B cell (primary cell): ENCODE measurements at regions not wholly inside any gene's neighbourhood (a gene's known extent, or its start where the extent isn't known, plus 50 kb on each side); places are given as distances from the start of the nearest gene placed in this dataset.
"Not testable (repeated sequence)": the region's sequence is repeated elsewhere in the genome, so short reads cannot be mapped to it uniquely, and the experiment has no call there.

Source experiments
- ATAC-seq: fragments of 200-7000 bp; cut with Tn5 transposase; one replicate; pipeline ENCODE4 v1.10.0; 2021; ENCODE audit warnings: low read depth, mild to moderate bottlenecking, moderate number of reproducible peaks, moderate library complexity
- CTCF ChIA-PET: fragments of 350-600 bp; sonication (Branson Sonifier 250); formaldehyde crosslinking; loops from one replicate; lab custom pipeline; 2021; ENCODE audit warnings: antibody characterized with exemption, inconsistent platforms; lab: Charles Lee
- POLR2A ChIA-PET: fragments of 350-600 bp; sonication (Branson Sonifier 250); formaldehyde crosslinking; loops from one replicate; lab custom pipeline; 2021; ENCODE audit warnings: antibody characterized with exemption; lab: Charles Lee
- DNase-seq: peaks from one replicate; pipeline ENCODE4 v3.0.0; 2013
- H2AFZ ChIP-seq: 2 replicates; pipeline ENCODE4 v1.6.1; 2012; ENCODE audit warnings: mild to moderate bottlenecking, low read depth, low read length; ENCODE audit not compliant: insufficient read depth, poor library complexity, severe bottlenecking
- H3K27ac ChIP-seq, 2 donors: 1 replicate in 1 of 2; 2 replicates in 1 of 2; pipeline ENCODE4 v1.5.1; 2012 to 2013; ENCODE audit warnings: low read length in 2 of 2, mild to moderate bottlenecking in 2 of 2, moderate library complexity in 1 of 2
- H3K27me3 ChIP-seq, 4 experiments: fragments of 200-600 bp in 1 of 4; sonication (generic) in 1 of 4; replicated peaks in 1 of 4; 1 replicate in 2 of 4; 2 replicates in 2 of 4; pipeline versions ENCODE4 v1.6.1 to v1.7.0; 2013 to 2016; ENCODE audit warnings: low read length in 3 of 4, mild to moderate bottlenecking in 2 of 4, mixed read lengths in 1 of 4, moderate library complexity in 1 of 4; ENCODE audit not compliant: insufficient read depth in 4 of 4, control insufficient read depth in 3 of 4; ENCODE audit errors: control extremely low read depth in 1 of 4
- H3K36me3 ChIP-seq, 2 experiments: replicated peaks in 1 of 2; 1 replicate in 1 of 2; 2 replicates in 1 of 2; pipeline versions ENCODE4 v1.6.1 to v1.7.1; 2013; ENCODE audit warnings: low read length in 1 of 2; ENCODE audit not compliant: insufficient read depth in 2 of 2, control insufficient read depth in 1 of 2; ENCODE audit errors: control extremely low read depth in 1 of 2, extremely low read depth in 1 of 2
- H3K4me1 ChIP-seq, 2 donors: fragments of 200-600 bp in 1 of 2; sonication (generic) in 1 of 2; 1 replicate in 1 of 2; 2 replicates in 1 of 2; pipeline versions ENCODE4 v1.5.1 to v1.6.1; 2013 to 2017; ENCODE audit warnings: low read length in 2 of 2; ENCODE audit not compliant: control insufficient read depth in 2 of 2, insufficient read depth in 2 of 2
- H3K4me2 ChIP-seq: replicated peaks from 2 replicates; pipeline ENCODE3; 2012; ENCODE audit warnings: mild to moderate bottlenecking, low read depth, low read length; ENCODE audit not compliant: poor library complexity, severe bottlenecking
- H3K4me3 ChIP-seq, 5 experiments: fragments of 200-600 bp in 1 of 5; sonication (generic) in 1 of 5; 1 replicate in 3 of 5; 2 replicates in 2 of 5; pipeline versions ENCODE4 v1.5.1 to v1.7.0; 2011 to 2016; ENCODE audit warnings: low read length in 4 of 5, mild to moderate bottlenecking in 4 of 5, low read depth in 2 of 5, control low read depth in 1 of 5, moderate library complexity in 1 of 5; ENCODE audit not compliant: insufficient read depth in 1 of 5; ENCODE audit errors: control extremely low read depth in 1 of 5, extremely low read depth in 1 of 5
- H3K79me2 ChIP-seq: fragments of 200-600 bp; sonication (generic); one replicate; pipeline ENCODE4 v1.6.0; 2016; ENCODE audit warnings: low read length; ENCODE audit not compliant: control insufficient read depth, insufficient read depth
- H3K9ac ChIP-seq: fragments of 200-600 bp; sonication (generic); 2 replicates; pipeline ENCODE4 v1.6.1; 2017; ENCODE audit warnings: mild to moderate bottlenecking, low read length, moderate library complexity
- H3K9me3 ChIP-seq, 3 donors: one replicate each; pipeline versions ENCODE4 v1.6.1 to v1.7.1; 2013; ENCODE audit warnings: low read length in 2 of 3; ENCODE audit not compliant: control insufficient read depth in 2 of 3, insufficient read depth in 1 of 3; ENCODE audit errors: control extremely low read depth in 1 of 3
- H4K20me1 ChIP-seq: 2 replicates; pipeline ENCODE4 v1.6.0; 2012; ENCODE audit warnings: mild to moderate bottlenecking, low read length; ENCODE audit not compliant: insufficient read depth, control insufficient read depth, poor library complexity, severe bottlenecking
- H3K27ac Mint-ChIP-seq: one replicate; pipeline ENCODE4 v1.8.0; 2021; ENCODE audit warnings: mixed read lengths
- H3K27me3 Mint-ChIP-seq: one replicate; pipeline ENCODE4 v1.8.0; 2021; ENCODE audit warnings: mixed read lengths
- H3K4me1 Mint-ChIP-seq: one replicate; pipeline ENCODE4 v1.8.0; 2021; ENCODE audit warnings: mixed read lengths
- H3K4me3 Mint-ChIP-seq: one replicate; pipeline ENCODE4 v1.8.0; 2021; ENCODE audit warnings: mixed read lengths
- H3K9me3 Mint-ChIP-seq: one replicate; pipeline ENCODE4 v1.8.0; 2022; ENCODE audit warnings: mixed read lengths; ENCODE audit not compliant: insufficient read depth
- CTCF ChIP-seq: fragments of 200-600 bp; IDR thresholded peaks from one replicate; pipeline ENCODE4 v1.8.0; 2022; ENCODE audit warnings: antibody characterized with exemption, mild to moderate bottlenecking
- EZH2 ChIP-seq: IDR thresholded peaks from 2 replicates; pipeline ENCODE4 v1.6.1; 2012; ENCODE audit warnings: borderline replicate concordance, low read depth, mild to moderate bottlenecking, moderate library complexity, low read length; ENCODE audit not compliant: insufficient read depth, poor library complexity, severe bottlenecking
- WGBS: methylation state at CpG from one replicate; pipeline ENCODE4 v1.1.5; 2013; ENCODE audit warnings: missing lambda C conversion rate; ENCODE audit not compliant: insufficient coverage; 5-methylcytosine and 5-hydroxymethylcytosine counted together
- intact Hi-C: fragments of 100-400 bp; cut with micrococcal nuclease; formaldehyde crosslinking; loops from one replicate; pipeline ENCODE4 v1.10.0; 2022

GRCh38 chr5:122615146-122615545 is 159.7 kb upstream of the SNX2 start:
- Histone ChIP-seq H3K9me3 (no peaks in the 10 kb centered on the region), H3K36me3 (no peaks in the 10 kb centered on the region), H3K4me3 (no peak overlapping the region), H3K9ac (no peak overlapping the region), H3K27me3 (no peaks in the 10 kb centered on the region), H3K4me2 (no peak overlapping the region), H3K27ac (no peak overlapping the region), H3K4me1 (no peaks in the 10 kb centered on the region), H4K20me1 (no peaks in the 10 kb centered on the region), H2AFZ (no peak overlapping the region), H3K79me2 (no peaks in the 10 kb centered on the region)
- POLR2A ChIA-PET = no interaction called here
- no peak overlapping the region for H3K4me3 Mint-ChIP-seq
- H3K4me1 Mint-ChIP-seq = no peaks in the 10 kb centered on the region
- H3K9me3 Mint-ChIP-seq = no peaks in the 10 kb centered on the region
- intact Hi-C loops = no loop called here
- DNase-seq = no peak
- H3K27me3 Mint-ChIP-seq = no peaks in the 10 kb centered on the region
- 83% methylated on average over 1 of the region's 1 CpG for WGBS
- CTCF ChIA-PET = no interaction called here
- H3K27ac Mint-ChIP-seq = no peak overlapping the region
- TF ChIP-seq CTCF = no peak
- TF ChIP-seq EZH2 = no peak
- ATAC-seq = no peak

DNA sequence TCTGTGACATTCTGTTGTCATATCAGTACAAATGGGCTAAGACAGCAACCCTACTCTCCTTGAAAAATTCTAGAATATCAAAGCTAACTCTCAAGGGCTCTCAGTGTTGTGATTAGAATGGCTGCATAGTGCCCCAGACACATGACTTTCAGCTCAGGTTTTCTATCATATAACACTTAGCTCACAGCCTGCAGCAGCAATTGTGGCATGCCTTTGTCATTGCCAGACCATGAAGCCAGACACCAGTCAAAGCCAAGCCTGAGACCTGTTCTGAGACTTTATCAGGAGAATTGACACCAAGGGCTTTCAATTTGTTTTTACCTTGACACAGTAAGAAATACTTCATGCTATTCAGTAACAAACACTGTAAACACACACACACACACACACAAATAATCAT is 159.0 kb upstream of the SNX2 start:
- no peak for ATAC-seq
- CTCF ChIA-PET = no interaction called here
- Histone ChIP-seq H3K4me1 (no peaks in the 10 kb centered on the region), H3K36me3 (no peaks in the 10 kb centered on the region), H4K20me1 (no peaks in the 10 kb centered on the region), H2AFZ (no peak overlapping the region), H3K9ac (no peak overlapping the region), H3K4me2 (no peak overlapping the region), H3K79me2 (no peaks in the 10 kb centered on the region), H3K9me3 (no peaks in the 10 kb centered on the region), H3K27me3 (no peaks in the 10 kb centered on the region), H3K4me3 (no peak overlapping the region), H3K27ac (no peak overlapping the region)
- Mint-ChIP-seq H3K27me3 (no peaks in the 10 kb centered on the region), H3K9me3 (no peaks in the 10 kb centered on the region), H3K27ac (no peak overlapping the region), H3K4me1 (no peaks in the 10 kb centered on the region), H3K4me3 (no peak overlapping the region)
- no peak for TF ChIP-seq CTCF
- no peak for TF ChIP-seq EZH2
- no peak for DNase-seq
- POLR2A ChIA-PET = no interaction called here
- intact Hi-C loops = no loop called here

GRCh38 chr5:122618046-122618445 is 156.8 kb upstream of the SNX2 start:
- ATAC-seq, DNase-seq, H3K9me3 ChIP-seq, H3K4me3 Mint-ChIP-seq, intact Hi-C loops, H3K4me1 Mint-ChIP-seq, H3K27me3 Mint-ChIP-seq, H3K36me3 ChIP-seq, H2AFZ ChIP-seq, H3K4me3 ChIP-seq, H3K9ac ChIP-seq, H3K27me3 ChIP-seq, POLR2A ChIA-PET, CTCF ChIA-PET, H3K9me3 Mint-ChIP-seq, H3K27ac ChIP-seq, H3K79me2 ChIP-seq, H3K4me2 ChIP-seq, H4K20me1 ChIP-seq, H3K27ac Mint-ChIP-seq, H3K4me1 ChIP-seq: not testable (repeated sequence)
- WGBS = 98% methylated on average over 5 of the region's 5 CpGs
